NOMO-1 treated with DMSO at 0.1 percent for 48 hours (cell line): ENCODE measurements at regions not wholly inside any gene's neighbourhood (a gene's known extent, or its start where the extent isn't known, plus 50 kb on each side); places are given as distances from the start of the nearest gene placed in this dataset.
"Not testable (repeated sequence)": the region's sequence is repeated elsewhere in the genome, so short reads cannot be mapped to it uniquely, and the experiment has no call there.

Experiments
- DNase-seq: peaks from one replicate; lab custom pipeline; 2025; ENCODE audit not compliant: unreplicated experiment; lab: John Stamatoyannopoulos, UW

DNA sequence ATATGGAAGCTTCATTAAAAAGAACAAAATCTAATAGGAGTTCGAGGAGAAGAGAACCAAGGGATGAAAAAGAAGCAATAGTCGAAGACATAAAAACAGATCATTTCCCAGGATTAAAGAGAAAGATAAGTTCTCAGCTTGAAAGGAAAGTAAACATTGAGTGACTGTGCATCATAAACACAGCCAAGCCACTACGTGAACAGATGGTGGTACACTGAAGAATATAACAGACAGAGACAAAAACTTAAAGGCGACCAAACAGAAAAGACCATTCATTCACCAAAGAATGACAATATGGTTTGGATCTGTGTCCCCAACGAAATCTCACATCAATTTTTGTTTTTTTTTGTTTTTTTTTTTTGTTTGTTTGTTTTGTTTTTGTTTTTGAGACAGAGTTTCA is 210.8 kb upstream of the LINGO1 start:
- no peak for DNase-seq

DNA sequence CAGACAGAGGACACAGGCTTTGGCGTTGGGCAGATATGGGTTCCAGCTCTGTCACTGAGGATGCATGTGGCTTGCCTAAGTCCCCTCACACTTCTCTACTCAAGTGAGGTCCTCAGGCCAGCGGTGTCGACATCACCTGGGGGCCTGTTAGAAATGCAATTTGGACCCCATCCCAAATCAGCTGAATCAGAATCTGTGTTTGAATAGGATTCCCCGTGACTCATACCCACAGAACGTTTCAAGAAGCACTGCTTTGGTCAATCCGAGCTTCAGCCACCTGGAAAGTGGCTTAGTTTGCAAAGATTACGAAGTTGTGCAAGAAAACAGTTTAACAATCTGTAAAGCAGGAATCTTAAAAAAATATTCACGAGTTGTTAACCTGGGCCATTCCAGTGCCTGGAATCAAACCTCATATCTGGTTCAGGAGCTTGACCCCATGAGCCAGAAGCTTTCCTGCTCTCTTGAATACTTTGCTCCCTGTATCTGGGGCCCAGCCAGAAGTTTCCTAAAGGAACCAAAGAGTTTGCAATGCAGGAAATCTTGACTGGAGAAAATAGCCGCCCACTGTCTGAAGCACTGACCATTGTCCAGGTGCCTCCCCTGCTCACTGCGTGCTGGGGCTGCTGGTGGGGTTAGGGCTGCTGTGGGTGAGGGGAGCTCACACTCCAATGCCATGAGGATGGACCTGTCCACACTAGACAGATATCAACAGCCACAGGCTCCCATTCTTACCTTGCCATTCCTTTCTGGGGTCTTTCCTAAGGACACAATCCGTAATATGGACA is 208.5 kb upstream of the LINGO1 start:
- DNase-seq: no peak

DNA sequence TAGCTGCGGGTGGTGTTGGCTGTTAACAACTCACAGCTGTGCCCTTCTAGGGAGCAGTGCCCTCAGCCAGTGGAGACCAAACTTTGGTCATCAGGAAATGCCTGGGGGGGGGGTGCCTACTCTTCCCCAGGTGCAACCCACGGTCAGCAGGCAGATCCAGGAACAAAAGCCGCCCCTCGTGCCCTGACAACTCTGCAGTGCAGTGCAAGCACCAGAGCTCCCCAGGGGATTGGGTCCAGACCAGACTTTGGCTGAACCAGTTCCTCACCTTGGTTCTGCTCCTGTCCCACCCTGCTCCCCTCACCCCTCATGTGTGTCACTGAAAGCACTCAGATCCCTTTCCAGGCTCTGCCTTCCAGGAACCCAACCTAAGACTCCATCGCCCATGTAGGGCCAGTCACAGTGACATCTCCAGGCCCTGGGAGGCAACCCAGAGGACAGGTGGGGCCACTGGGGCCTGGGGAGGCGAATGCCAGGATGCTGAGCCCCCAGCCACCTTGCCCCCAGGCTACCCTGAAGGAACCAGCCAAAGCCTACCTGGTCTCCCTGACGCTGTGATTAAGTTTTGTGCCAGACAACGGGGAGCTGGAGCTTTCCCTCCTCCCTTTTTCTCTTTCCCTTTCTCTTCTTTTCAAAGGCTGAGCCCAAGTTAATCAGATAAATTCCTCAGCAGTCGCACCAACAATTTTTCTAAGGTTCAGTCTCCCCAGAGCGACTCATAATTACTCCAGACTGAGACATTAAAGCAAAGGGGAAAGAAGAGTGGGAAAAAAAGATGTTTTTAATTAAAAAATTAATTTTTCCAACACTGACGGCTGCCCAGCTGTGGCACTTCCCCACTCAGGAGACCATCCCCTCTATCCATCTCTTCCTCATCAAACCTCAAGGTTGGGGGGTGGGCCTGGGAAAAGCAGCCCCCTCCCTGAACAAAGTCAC is 207.5 kb upstream of the LINGO1 start:
- DNase-seq: no peak

DNA sequence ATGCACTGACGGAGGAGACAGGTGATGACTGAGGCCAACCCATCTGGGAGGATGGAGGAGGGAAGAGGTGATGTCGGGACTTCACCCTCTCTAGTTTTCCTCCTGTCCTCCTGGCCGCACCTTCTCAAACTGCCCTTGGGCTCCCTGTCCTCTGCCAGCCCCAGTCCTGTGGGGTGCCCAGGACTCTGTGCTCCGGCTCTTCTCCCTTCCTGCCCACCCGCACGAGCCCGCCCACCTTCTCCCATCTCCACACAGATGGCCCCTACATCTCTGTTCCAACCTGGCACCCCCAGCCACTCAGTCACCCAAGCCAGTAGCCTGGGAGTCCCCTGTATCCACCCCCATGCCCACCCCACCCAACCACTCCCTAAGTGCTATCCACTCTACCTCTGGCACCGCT is 206.7 kb upstream of the LINGO1 start:
- no peak for DNase-seq

DNA sequence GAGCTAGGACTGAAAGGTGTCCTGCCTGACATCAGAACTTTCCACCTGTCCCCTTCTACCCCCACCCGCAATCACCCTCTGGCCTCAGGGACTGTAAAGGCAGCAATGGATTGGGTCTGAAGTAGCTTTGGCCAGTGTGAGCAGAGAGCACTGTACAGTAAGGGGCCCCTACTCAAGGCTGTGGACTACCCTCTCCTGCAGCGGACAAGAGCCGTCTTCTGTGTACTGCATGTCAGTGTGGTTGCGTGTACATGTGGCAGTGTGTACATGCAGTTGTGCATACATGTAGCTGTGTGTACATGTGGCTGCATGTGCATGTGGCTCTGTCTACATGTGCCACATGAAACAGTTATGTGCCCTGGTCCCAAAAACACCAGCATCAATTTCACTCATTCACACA is 205.9 kb upstream of the LINGO1 start:
- no peak for DNase-seq

DNA sequence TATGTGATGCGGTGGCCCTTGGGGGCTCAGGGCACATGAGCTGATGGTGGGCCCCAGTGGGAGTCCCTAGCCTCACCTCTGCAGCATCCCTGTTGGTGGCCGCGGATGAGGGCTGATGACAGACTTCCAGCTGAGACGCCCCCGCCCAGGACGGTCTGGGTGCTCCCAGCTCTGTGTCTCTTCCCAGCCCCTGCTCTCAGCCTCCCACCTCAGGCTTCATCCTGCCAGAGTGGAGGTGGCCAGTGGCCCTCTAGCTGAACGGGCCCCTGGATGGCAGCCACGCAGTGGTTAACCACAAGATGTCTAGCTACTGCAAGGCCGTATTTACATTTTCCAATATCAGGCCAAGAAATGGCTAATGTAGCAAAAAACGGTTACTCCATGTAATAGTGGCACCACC is 205.3 kb upstream of the LINGO1 start:
- DNase-seq: no peak

DNA sequence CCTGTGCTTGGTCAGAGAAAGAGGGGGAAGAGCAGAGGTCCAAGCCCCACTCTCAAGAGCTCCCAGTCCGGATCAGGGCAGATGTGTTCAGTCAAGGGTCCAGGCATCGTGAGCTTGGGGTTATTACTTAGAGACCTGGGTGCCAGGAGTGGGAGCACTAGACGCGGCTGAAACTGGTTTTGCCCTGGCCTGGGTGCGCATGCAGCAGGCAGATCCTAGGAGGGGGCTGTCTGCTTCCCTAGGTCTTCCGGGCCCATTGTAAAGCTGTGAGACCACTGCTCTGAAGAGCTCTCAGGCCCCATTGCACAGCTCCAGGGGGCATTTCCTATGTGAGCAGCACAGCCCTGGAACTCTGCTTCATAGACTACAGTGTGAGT is 204.9 kb upstream of the LINGO1 start:
- DNase-seq: no peak

DNA sequence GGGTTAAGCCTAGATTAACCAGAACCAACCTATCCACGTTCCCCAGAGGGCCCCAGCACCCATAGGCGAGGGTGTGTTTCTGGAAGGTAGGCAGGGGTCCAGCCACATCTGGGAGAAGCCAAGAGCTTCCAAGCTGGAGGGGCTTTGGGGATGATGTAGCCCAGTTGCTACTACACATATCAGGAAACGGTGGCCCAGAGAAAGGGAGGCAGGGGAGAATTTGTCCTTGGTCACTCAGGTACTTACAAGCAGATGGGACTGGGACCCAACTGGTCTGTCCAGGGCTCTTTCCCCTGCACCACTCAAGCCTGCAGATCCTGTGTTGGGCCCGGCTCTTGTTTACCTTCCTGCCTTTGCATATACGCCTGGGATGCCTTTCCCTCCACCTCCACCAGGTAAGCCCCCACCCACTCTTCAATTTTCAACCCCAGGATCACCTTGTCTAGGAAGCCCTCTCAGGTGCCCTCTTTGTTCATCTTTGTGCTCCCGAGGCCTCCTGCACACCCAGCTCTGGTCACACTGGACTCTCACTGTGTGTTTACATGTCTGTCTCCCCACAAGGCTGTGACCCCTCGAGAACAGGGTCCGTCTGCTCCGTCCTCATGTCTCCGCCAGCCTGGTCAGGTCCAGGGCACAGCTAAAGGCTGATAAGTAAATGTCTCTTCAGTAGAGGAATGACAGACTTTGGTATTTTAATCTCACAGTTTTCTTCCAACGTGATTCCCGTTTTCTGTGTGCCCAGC is 204.4 kb upstream of the LINGO1 start:
- DNase-seq: no peak

DNA sequence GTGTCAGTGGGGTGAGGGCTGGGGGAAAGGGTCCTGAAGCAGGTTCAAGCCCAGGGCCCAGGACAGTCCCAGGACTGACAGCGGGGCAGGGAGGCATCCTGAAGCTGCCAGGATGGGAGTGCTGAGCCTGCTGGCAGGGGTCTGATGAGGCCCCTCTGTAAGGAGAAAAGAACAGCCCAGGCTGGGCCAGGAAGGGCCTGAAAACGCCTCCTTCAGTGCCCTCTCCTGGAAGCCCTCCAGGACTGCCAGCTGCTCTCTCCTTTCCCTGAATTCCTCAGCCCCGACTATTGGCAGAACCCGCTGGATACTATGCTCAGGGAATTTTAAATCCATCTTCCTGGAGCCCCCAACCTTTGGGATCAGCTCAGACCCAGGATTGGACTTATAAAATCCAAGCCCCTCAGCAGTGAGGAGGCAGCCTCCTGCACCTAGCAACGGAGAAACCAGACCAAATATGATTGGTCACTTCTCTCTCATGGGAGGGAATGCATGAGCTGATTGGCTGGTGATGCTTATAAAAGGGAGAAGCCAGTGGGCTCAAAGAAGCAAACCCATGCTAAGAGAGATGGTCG is 203.5 kb upstream of the LINGO1 start:
- no peak for DNase-seq

DNA sequence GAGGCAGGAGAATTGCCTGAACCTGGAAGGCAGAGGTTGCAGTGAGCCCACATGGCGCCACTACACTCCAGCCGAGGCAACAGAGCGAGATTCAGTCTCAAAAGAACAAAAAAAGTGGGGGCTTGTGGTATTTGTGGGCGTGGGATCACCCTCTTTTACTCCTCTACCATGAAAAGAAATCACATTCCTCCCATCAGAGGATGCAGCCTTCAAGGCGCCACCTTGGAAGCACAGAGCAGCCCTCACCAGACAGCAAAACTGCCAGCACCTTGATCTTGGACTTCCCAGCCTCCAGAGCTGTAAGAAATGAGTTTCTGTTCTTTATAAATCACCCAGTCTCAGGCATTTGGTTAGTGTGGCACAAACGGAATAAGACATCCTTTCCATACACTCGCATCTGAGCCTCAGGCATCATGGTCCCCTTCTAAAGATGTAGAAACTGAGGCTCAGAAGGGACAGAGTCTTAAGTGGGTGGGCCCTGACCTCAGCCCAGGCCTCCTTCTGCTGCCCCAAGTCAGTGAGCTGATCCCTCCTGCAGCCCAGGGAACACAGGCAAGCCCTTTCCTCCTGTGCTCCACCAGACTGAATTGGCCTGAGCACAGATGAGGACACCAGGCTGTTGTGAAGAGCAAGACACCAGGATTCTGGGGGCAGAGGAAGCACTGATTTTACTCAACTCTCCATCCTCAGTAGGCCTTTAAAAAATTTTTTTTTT is 201.7 kb upstream of the LINGO1 start:
- no peak for DNase-seq

DNA sequence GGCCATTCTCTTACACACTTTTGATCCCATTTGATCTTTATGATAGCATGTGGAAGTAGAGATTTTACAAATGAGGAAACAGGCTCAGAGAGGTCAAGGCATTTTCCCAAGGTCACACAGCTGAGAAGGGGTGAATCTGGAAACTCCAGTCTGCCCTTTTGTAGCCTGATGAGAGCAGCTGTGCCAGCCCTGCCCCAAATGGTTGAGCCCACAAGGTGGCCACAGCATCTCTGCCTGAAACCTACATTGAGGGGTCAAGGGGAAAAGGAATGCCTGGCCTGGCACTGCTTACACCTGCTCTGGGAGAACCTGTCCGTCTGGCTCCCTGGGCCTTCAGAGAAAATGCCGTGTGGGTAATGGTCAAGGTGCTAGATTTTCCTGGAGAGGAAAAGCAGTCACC is 200.2 kb upstream of the LINGO1 start:
- DNase-seq: no peak

DNA sequence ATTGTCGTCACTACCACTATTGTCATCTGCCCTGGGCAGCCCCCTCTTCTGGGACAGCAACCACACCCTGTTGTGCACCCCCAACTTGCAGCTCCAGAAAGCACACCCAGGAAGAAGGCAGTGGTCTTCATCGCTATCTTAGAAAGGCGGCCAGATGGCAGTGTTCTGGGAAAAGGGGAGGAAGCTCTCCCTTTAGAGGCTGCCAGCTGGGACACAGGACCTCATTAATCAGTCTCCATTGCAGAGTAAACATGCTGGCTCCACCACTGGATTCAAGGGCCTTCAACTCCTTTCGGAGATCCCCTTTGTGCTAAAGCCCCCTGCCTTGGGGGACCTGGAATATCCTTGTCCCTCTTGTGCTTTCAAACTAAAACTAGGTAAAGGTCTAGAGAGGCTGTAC is 199.3 kb upstream of the LINGO1 start:
- no peak for DNase-seq

DNA sequence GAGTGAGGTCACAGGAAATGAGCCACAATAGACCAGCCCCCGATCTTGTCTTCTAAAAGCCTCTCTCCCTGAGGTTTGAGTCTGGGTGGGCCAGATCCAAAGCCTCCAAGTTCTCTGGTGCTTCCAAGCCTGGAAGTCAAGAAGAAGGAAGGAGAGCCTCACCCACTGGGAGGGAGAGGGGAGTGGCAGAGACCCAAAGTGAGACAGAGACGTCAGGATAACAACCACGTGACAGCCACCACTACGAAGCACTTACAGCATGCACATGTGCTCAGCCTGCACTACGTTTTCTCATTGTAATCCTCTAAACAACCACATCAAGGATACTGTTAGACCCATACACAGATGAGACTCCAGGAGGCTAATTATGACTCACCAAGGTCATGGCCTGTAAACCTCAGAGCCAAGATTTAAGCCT is 197.3 kb upstream of the LINGO1 start:
- DNase-seq: no peak

DNA sequence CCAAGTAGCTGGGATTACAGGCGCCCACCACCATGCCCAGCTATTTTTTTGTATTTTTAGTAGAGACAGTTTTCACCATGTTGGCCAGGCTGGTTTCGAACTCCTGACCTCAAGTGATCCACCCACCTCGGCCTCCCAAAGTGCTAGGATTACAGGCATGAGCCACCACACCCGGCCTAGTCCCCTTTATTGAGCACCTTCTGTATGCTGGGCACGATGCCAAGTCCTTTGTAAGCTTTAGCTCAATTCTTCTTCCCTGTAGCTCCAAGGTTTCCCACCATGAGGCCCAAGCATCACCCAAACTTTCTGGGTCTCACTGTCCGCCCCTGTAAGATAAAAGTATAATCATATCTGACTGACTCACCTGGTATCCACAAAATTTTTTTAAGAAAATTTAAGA is 196.6 kb upstream of the LINGO1 start:
- DNase-seq: not testable (repeated sequence)

DNA sequence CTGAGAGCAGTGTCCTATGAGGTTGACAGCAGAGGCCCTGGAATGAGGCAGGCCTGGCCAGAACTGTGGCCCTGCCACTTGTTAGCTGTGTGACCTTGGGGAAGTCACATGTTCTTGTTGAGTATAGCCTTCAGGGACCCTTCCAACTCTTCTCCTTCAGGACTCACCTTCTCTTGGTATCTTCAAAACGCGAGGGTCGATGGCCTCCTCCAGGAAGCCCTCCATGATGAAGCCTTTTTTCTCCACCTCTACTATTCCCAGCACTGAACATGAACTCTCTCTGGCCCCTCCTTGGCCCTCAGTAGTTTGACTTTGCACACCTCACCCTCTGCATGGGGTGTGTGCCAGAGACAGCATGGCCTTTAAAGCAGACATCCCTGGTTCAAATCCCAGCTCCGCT is 195.1 kb upstream of the LINGO1 start:
- no peak for DNase-seq

DNA sequence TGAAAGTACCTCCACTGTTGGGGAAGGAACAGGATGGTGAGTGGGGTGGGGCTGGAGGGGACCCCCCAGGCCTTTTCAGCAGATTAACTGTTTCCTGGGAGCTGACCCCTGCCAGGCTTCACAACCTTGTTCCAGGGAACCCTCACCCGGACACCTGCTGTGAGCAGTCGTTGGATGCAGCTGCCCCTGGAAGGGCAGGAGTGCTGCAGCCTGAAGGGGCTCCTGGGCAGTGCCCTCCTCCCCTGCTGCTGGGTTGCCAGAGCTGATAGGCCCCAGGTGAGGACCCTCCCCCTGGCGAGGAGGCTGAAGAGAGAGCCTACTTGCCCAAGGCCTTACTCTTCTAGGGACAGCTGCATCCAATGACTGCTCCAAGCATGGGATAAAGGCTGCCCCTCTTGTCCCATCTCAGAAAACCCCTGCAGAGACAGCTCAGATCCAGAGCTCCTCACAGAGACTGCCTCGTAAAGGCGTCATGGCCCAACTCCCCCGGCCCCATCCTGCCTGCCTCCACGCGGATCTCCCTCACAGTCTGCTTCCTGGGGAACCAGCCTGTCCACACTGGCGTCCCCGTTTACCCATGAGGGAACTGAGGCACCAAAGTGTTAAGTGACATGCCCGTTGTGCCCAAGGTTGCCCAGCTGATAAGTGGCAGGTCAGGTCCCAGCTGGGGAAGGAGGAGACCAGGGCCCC is 193.4 kb upstream of the LINGO1 start:
- no peak for DNase-seq

DNA sequence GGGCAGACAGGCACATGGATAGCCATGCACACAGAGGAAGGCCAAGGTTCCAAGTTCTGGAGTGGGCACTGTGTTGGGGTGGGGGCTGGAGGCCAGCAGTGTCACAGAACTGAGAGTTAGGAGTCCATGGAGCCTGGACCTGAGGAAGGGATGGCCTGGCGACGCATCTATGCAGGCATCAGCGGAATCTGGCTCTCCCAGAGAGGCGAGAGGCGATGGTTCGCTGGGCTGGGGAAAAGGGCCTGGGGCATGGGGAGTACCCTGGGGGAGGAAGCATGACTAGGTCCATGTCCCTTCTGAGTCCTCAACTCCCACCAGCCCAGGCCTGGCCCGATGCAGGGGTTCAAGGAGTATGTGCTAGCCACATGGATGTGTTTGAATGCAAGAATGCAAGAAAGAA is 192.8 kb upstream of the LINGO1 start:
- DNase-seq: no peak

DNA sequence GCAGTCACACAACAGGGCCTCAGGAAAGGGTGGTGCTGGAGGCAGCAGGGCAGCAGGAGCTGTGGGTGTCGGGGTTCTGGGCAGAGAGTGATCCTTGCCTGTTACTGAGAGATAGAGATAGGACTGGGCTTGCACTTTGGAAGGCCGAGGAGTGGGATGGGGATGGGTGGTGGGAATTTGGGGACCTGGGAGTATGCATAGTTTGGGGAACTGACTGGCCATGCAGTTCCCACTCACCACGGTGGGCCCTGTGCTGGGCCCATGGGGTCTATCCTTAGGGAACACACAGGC is 192.5 kb upstream of the LINGO1 start:
- DNase-seq: no peak

DNA sequence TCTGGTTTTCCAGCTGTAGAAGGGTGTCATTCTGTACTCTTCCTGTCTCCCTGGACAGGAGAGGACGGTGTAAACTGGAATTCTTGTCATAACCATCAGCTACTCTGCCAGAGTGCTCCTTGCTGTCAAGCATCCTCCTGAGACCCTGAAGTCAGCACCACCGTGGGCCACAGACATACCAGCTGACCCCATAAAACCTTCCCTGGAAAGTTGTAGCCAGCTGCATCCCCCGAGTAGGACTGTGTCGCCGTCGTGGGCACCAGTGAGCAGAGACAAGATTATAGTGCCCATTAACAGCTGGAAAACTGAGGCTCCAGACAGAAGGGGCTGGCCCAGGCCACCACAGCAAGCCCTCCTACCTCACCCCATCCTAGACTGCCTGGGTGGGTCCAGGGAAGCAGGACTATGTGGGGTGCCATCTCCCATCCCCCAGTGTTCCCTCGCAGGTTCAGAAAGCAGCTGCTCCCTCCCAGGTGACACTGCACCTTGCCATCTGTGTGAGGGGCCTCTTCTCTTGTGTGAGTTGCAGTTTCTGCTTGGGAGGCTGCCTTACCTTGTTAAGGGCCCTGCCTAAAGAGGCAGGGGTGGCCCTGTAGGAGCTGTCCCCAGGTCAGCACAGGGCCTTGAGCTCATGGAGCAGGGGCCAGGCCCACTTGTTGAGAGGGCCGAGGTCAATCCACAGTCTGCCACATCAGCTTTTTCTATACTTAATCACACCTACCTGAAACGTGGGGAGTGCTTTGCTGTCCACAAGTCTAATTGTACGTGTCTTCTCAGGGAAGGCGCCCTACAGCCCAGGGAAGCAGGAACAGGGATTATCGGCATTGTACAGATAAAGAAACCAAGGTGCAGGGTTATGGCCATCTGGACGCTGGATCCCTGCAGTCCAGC is 191.9 kb upstream of the LINGO1 start:
- DNase-seq: no peak
